HG03175 (cell line): ENCODE measurements at regions not wholly inside any gene's neighbourhood (a gene's known extent, or its start where the extent isn't known, plus 50 kb on each side); places are given as distances from the start of the nearest gene placed in this dataset.

Source experiments
- ATAC-seq: cut with Tn5 transposase; IDR thresholded peaks from one replicate; pipeline ENCODE4 v1.9.1; 2021; ENCODE audit warnings: mild to moderate bottlenecking, moderate library complexity; ENCODE audit not compliant: unreplicated experiment

DNA sequence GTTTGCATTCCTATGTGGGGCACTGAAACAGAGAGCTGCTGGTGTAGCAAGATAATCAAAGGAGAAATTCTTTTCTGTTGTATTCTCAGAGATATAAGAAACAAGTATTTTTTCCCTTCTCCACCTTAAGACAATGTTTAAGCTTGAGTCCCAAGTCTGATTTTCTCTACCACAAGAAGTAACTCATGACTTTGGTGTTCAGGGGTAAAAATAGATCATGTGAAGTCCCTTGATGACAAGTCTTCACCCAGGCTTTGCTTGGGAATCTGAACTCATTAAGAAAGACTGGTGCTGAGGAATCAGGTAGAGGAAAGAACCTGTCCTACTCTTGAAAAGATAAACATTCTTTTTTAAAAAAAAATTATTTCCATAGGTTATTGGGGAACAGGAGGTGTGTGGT, 205.6 kb downstream of the ALDH8A1 start:
- ATAC-seq = no peak

GRCh38 chr6:134741200-134741536, 208.7 kb downstream of the ALDH8A1 start:
- no peak for ATAC-seq

DNA sequence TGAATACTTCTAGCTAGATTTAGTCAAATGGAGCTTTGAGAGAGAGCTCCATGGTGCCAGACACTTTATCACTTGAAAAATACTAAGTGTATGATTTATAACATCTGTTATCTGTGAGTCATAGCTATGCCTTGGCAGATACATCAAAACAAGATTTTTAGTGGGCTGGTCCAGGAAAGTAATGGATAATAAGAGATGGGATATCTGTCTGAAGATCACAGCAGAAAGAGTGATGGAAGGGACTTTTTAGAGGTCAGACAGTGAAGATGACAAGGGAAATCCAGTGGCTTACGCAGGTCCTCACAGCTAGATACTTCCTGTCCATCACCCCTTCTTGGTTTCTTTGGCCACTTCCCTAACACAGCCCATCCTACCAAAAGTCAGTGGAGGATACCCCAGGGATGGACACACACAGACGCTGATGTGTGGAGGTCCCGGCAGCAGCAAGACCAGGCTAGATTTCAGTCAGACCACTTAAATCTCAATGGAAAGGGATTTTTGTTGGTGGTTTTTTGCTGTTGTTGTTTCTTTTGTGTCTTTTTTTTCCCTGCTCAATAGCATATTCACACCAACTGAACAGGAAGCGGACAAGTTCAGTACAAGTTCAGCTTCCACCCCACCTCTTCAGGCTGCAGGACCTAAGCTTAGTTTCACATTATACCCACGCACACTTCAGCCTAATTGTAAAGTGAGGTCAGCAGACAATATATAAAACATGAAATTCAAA, 209.3 kb downstream of the ALDH8A1 start:
- ATAC-seq = no peak

- no peak for ATAC-seq
Observed at GRCh38 chr6:134740027-134740373, 209.9 kb downstream of the ALDH8A1 start.

DNA sequence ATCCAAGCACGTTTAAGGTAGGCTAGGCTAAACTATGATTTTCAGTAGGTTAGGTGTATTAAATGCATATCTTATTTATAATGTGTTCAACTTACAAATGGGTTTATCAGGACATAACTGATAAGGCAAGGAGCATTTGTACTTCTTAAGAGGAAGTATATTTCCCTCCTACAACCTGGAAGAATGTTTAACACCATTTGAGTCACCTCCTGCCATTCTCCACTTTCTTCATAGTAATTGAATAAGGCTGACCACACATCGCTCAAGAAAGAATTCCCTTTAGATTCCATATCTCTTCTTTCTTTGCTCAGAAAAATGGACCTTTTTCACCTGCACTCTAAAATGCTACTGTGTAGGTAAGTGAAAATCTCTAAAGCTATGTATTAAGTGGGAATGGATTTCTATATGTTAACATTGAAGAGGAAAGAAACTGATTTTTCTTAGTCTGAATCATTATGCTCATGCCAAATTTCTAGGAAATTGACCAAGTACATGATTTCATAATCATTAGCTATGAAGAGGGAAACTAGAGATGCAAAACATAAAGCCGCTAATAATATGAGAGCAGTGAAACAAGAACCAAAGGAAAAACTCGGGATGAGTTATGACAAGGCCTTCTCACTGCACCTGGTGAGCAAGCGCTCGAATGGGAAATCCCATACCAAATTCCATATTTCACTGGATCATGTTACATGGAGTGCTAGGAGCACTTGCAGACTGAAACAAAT, 210.4 kb downstream of the ALDH8A1 start:
- no peak for ATAC-seq

GRCh38 chr6:134738211-134738885, 211.6 kb downstream of the ALDH8A1 start:
- ATAC-seq = no peak

GRCh38 chr6:134735461-134735860, 214.4 kb downstream of the ALDH8A1 start:
- ATAC-seq = no peak

GRCh38 chr6:134734312-134734869, 215.5 kb downstream of the ALDH8A1 start:
- no peak for ATAC-seq

DNA sequence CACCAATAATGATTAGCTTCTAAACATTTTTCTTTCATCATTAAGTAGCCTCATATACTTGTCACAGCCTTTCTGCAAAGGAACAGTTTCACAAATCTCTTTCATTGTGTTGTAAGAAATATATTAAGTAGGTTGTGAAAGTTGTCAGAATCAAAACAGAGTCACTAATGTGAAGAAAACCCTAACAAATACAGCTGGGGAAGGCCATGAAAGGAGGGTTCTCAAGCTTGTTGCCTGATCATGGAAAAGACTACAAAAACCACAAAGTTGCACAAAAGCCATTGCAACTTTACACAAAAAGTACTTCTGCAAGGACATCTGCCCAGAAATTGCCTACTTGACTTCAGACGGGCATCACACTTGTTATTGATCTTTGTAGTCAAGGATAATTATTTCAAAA, 216.1 kb downstream of the ALDH8A1 start:
- ATAC-seq = no peak

DNA sequence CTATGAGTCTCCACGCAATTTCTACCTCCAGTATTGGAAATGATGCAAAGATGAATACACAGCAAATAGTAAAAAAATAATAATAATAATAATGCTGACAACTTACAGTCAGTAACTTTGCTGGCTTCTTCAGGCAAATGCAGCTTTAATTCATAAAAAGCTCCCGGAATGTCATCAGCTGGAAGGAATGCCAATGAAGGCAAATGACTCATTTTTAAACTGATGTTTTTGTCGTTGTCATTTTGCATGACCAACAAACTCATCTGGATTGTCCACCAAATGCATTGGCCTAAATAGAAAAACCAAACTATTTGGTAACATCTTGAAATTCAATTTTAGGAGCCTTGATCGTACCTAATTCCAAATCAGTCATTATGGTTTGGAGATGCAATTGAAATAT, 217.1 kb downstream of the ALDH8A1 start:
- no peak for ATAC-seq

GRCh38 chr6:134731615-134732014, 218.3 kb downstream of the ALDH8A1 start:
- no peak for ATAC-seq

- no peak for ATAC-seq
Observed at GRCh38 chr6:134730013-134730412, 219.9 kb downstream of the ALDH8A1 start.

DNA sequence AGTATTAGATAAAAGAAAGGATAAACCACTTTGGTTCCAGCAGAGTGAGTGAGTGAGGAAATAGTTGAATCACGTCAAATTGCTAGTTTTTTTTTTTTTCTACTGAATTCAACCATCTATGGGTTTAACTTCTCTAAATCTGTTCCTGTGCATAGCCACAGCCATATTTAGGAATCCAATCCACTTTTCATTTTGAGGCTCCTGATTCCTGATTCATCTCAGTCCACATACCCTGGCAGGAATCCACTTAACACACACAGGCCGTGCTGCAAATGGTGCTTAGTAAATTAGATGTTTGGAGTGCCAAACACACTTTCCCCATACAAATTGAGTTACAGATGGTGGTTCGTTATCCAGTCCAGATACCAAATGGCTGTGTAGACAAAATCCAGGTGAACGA, 220.3 kb downstream of the ALDH8A1 start:
- ATAC-seq = no peak

- no peak for ATAC-seq
Observed at GRCh38 chr6:134727081-134727480, 222.8 kb downstream of the ALDH8A1 start.

DNA sequence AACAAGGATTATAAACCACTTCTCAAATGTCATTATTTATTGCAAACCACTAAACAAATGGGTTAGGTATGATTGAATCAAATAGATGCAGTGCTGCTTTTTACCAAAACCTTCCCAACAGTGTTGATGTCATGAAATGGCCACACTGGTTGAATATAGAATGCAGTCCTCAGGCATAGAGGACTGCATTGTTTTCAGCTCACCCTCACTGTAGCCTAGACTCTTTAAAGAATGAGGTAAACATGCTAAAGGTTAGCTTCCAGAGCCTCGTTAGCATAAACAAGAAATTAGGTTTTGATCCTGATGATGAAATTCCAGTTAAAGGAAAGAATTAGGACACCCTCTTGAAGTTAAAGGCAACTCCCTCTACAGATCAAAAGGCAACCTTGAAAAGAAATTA, 224.3 kb downstream of the ALDH8A1 start:
- no peak for ATAC-seq

GRCh38 chr6:134724771-134725340, 225.0 kb downstream of the ALDH8A1 start:
- ATAC-seq = no peak

DNA sequence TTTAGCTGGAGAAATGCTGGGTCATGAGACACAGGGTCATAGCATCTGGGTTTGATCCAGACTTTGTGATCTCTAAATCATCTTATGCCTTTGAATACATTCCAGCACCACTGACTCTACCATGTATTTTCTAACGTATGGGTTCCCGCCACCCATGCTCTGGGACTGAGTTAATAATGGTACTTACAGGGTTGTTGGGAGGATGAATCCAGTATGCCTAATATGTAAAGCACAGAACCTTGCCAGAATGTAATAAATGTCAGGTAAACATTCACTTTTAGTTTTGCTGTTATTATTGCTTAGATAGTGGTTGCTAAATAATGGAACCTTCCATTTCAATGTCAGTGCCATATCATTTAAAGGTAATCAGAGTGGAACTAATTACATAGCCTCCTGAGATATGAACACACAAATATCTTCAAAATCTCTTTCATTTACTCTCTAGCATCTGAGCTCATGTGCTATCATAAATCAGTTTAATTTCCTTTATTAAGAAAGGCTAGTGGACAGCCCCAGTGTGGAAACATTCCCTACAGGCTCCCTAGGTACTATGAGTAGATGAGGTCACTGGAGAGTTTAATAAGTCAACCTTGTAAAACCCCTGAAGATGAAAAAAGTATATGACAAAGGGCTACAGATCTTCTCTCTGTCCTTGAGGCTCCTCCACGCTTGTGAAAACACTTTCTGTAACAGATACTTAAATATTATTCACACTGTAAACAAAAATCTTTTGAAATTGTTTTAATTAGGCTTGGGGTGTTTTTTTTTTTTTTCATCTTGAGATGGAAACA, 226.6 kb downstream of the ALDH8A1 start:
- no peak for ATAC-seq

- ATAC-seq = no peak
Observed at GRCh38 chr6:134722200-134722870, 227.6 kb downstream of the ALDH8A1 start.

DNA sequence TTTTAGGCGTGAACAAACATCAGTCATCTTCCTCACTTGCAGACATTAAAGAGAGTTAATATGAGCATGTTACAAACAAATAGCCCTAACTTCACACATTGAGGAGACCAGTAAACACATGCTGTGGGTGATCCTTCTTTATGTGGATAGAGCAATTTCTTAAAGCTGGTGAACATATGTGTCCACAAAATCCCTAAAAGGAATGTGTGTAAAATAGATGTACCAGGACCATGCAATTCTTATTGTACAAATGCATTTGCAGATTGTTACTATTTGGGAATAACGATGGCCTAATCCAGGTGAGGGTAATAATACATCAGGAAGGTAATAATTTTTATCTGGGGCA, 228.9 kb downstream of the ALDH8A1 start:
- no peak for ATAC-seq

GRCh38 chr6:134720353-134721059, 229.4 kb downstream of the ALDH8A1 start:
- ATAC-seq = no peak
